ENCODE measurements at regions not wholly inside any gene's neighbourhood (a gene's known extent, or its start where the extent isn't known, plus 50 kb on each side); places are given as distances from the start of the nearest gene placed in this dataset.

DNA sequence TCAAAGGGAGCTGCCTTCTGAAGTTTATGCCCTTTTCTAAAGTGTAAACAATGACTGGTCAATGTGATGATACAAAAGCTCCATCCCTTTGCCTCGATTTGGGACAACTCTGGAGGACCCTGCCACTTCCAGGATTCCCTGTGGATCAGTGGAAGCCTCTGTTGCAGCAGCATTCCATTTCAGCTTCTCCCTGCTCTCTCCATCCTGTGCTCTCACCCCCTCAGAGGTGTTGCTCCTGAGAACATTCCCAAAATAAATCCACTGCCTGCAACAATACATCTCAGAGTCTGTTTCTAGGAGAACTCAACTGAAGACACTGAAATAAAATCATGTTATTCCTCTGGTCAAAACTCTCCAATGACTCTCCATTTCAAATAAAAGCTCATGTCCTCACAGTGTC is 263.6 kb downstream of the HACE1 start:
- no peak overlapping the region for H3K23ac ChIP-seq (ENCODE audit: insufficient read length)
- DNase-seq (ENCODE audit: low read depth in 1 of 2, low spot score in 2 of 2) (no peak), FAIRE-seq (no peak)
- H2AFZ ChIP-seq (ENCODE audit: low read length): no peak overlapping the region
- no peaks in the 10 kb centered on the region for H3K36me3 ChIP-seq (ENCODE audit: control insufficient read depth in 2 of 4, insufficient read depth in 4 of 4, low read length in 3 of 4)
- ChIA-PET CTCF (ENCODE audit: partially characterized antibody) (interaction anchor here (1.3 kb wide), 1 partner anchor 27 kb away, joined by 3 read pairs; no protein-coding TSS in a partner anchor), POLR2A (ENCODE audit: partially characterized antibody) (no interaction called here)
- H2AK5ac ChIP-seq (ENCODE audit: low read depth, low read length): no peak overlapping the region
- no peak overlapping the region for H3K4me2 ChIP-seq (ENCODE audit: insufficient read depth in 1 of 2, low read depth in 2 of 2, low read length in 2 of 2)
- H3K27ac ChIP-seq (ENCODE audit: low read depth, low read length): no peak overlapping the region
- no peaks in the 10 kb centered on the region for H3K23me2 ChIP-seq (ENCODE audit: low read depth, low read length)
- H3K14ac ChIP-seq (ENCODE audit: insufficient read length): no peak overlapping the region
- H3K9me3 ChIP-seq (ENCODE audit: insufficient read depth in 2 of 2, low read depth in 1 of 2, low read length in 1 of 2): no peaks in the 10 kb centered on the region
- H3K56ac ChIP-seq (replicated peaks; ENCODE audit: insufficient read length, low read depth, low read length): no peak overlapping the region
- no peak overlapping the region for H2BK15ac ChIP-seq (ENCODE audit: low read length)
- H2BK5ac ChIP-seq (ENCODE audit: low read depth, low read length): no peak overlapping the region
- no peaks in the 10 kb centered on the region for H4K20me1 ChIP-seq (replicated peaks in 1 of 2; ENCODE audit: control insufficient read depth in 1 of 2, insufficient read depth in 2 of 2, low read length in 2 of 2)
- no peak overlapping the region for H2BK12ac ChIP-seq (ENCODE audit: low read depth, low read length)
- no peaks in the 10 kb centered on the region for H3K79me1 ChIP-seq (ENCODE audit: low read depth, low read length)
- H3K79me2 ChIP-seq (ENCODE audit: control insufficient read depth in 1 of 2, insufficient read depth in 2 of 2, low read length in 2 of 2): no peaks in the 10 kb centered on the region
- H3K9ac ChIP-seq (replicated peaks in 1 of 4; ENCODE audit: extremely low read depth in 1 of 4, low read depth in 3 of 4, low read length in 3 of 4): no peak overlapping the region
- WGBS, 2 experiments (ENCODE audit: extremely low coverage in 1 of 2, insufficient coverage in 1 of 2, insufficient read length in 1 of 2, insufficient replicate concordance in 2 of 2, low coverage in 1 of 2, low lambda C conversion rate in 2 of 2, missing lambda C conversion rate in 1 of 2): 38% methylated on average over 1 of the region's 1 CpG; no CpG with 5 or more reads in 1 of the 2 experiments
- no peak overlapping the region for H2BK20ac ChIP-seq (ENCODE audit: low read length)
- H3K18ac ChIP-seq (ENCODE audit: extremely low read depth, low read length): no peak overlapping the region
- H4K91ac ChIP-seq (replicated peaks; ENCODE audit: insufficient read length, low read length): no peak overlapping the region
- no peaks in the 10 kb centered on the region for H3K27me3 ChIP-seq (replicated peaks in 1 of 4; ENCODE audit: control insufficient read depth in 3 of 4, extremely low read depth in 1 of 4, insufficient read depth in 3 of 4, low read length in 3 of 4)
- no peak overlapping the region for H4K5ac ChIP-seq (ENCODE audit: insufficient read length, low read depth, low read length)
- H2BK120ac ChIP-seq (replicated peaks; ENCODE audit: low read depth, low read length): no peak overlapping the region
- H4K8ac ChIP-seq (ENCODE audit: extremely low read depth, insufficient read depth, low read length): no peak overlapping the region
- no peaks in the 10 kb centered on the region for H3K4me1 ChIP-seq (replicated peaks in 1 of 4; ENCODE audit: control insufficient read depth in 3 of 4, insufficient read depth in 4 of 4, low read length in 3 of 4)
- H3K4me3 ChIP-seq (ENCODE audit: extremely low read depth in 1 of 4, insufficient read depth in 2 of 4, low read depth in 3 of 4, low read length in 4 of 4): no peak overlapping the region
- no peak overlapping the region for H3K4ac ChIP-seq (replicated peaks; ENCODE audit: insufficient read length, low read depth, low read length)
- TF ChIP-seq FOSL1 (IDR thresholded peaks at IDR 0.05; ENCODE audit: insufficient read depth, low read depth, low read length) (no peak), POLR2A (IDR thresholded peaks at IDR 0.05; ENCODE audit: control extremely low read depth in 1 of 2, low read depth in 2 of 2, low read length in 2 of 2) (no peak), RBBP5 (IDR thresholded peaks at IDR 0.05; ENCODE audit: borderline replicate concordance, low read depth, low read length) (no peak), KDM1A (IDR thresholded peaks at IDR 0.05; ENCODE audit: borderline replicate concordance, low read length) (no peak), CEBPB (IDR thresholded peaks at IDR 0.05; ENCODE audit: low read depth, low read length) (no peak), EGR1 (IDR thresholded peaks at IDR 0.05; ENCODE audit: borderline replicate concordance, low read depth, low read length) (no peak), TAF7 (optimal IDR thresholded peaks at IDR 0.05; ENCODE audit: borderline replicate concordance, low read depth, low read length) (no peak), SIX5 (IDR thresholded peaks at IDR 0.05; ENCODE audit: low read depth, low read length) (no peak), POLR2AphosphoS5 (IDR thresholded peaks at IDR 0.05; ENCODE audit: low read depth, low read length) (no peak), NRF1 (IDR thresholded peaks at IDR 0.05; ENCODE audit: low read depth, low read length) (no peak)
- TF ChIP-seq, protein P1, sequence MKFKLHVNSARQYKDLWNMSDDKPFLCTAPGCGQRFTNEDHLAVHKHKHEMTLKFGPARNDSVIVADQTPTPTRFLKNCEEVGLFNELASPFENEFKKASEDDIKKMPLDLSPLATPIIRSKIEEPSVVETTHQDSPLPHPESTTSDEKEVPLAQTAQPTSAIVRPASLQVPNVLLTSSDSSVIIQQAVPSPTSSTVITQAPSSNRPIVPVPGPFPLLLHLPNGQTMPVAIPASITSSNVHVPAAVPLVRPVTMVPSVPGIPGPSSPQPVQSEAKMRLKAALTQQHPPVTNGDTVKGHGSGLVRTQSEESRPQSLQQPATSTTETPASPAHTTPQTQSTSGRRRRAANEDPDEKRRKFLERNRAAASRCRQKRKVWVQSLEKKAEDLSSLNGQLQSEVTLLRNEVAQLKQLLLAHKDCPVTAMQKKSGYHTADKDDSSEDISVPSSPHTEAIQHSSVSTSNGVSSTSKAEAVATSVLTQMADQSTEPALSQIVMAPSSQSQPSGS (IDR thresholded peaks at IDR 0.05; ENCODE audit: low read length): no peak
- TF ChIP-seq, protein P2, sequence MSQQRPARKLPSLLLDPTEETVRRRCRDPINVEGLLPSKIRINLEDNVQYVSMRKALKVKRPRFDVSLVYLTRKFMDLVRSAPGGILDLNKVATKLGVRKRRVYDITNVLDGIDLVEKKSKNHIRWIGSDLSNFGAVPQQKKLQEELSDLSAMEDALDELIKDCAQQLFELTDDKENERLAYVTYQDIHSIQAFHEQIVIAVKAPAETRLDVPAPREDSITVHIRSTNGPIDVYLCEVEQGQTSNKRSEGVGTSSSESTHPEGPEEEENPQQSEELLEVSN (IDR thresholded peaks at IDR 0.05): no peak

Measured in H1 (cell line).